MM.1S (cell line): ENCODE measurements at regions not wholly inside any gene's neighbourhood (a gene's known extent, or its start where the extent isn't known, plus 50 kb on each side); places are given as distances from the start of the nearest gene placed in this dataset.

Source experiments
- EZH2 ChIP-seq: fragments of 300-600 bp; sonication (generic); optimal IDR thresholded peaks from 2 replicates; pipeline ENCODE3; 2017; ENCODE audit warnings: low read depth, mild to moderate bottlenecking, antibody characterized with exemption, low read length, mixed read lengths
- TF ChIP-seq, protein P1 (sequence below): fragments of 300-600 bp; sonication (generic); IDR thresholded peaks from 2 replicates; pipeline ENCODE4 v1.5.1; 2016; ENCODE audit warnings: antibody characterized with exemption, low read length, mixed read lengths

DNA sequence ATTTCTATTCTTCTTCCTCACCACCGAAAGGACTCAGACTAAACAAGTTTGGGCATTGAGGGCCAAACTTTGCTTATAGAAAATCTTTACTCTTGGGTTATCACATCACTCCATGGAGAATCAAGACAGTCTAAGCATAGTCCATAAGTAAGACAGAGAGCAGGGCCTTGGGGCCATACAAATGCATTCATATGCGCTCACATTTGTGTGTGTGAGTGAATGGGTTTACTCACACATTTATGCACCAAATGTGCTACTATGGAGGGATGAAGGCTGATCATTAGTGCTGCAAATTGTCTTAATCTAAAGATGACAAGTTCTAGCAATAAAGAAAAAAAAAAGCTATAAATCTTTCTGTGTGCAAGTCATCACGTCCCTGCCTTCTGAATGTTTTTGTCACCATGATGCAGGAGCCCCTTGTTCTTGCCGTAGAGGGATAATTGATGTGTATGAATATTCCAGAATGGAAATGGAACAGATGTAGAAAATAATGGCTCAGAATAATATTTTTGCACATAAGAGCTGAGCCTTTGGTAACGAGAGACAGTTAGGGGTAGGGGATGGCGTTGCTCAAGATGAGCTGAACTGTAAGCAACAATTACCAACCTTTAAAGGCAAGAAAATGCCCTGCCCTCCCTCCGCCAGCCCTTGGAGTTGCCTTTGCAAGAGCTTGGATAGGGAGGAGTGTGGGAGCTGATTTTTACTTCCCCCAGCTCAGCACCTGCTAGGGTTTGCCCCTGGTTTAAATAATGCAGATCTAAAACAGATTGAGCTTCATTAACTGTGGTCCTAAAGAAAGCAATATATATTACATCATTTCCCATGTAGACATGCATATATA is 52.3 kb upstream of the IKBKE start:
- TF ChIP-seq EZH2: no peak
- TF ChIP-seq, protein P1, sequence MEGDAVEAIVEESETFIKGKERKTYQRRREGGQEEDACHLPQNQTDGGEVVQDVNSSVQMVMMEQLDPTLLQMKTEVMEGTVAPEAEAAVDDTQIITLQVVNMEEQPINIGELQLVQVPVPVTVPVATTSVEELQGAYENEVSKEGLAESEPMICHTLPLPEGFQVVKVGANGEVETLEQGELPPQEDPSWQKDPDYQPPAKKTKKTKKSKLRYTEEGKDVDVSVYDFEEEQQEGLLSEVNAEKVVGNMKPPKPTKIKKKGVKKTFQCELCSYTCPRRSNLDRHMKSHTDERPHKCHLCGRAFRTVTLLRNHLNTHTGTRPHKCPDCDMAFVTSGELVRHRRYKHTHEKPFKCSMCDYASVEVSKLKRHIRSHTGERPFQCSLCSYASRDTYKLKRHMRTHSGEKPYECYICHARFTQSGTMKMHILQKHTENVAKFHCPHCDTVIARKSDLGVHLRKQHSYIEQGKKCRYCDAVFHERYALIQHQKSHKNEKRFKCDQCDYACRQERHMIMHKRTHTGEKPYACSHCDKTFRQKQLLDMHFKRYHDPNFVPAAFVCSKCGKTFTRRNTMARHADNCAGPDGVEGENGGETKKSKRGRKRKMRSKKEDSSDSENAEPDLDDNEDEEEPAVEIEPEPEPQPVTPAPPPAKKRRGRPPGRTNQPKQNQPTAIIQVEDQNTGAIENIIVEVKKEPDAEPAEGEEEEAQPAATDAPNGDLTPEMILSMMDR: no peak
